ENCODE measurements at regions not wholly inside any gene's neighbourhood (a gene's known extent, or its start where the extent isn't known, plus 50 kb on each side); places are given as distances from the start of the nearest gene placed in this dataset.

- Histone ChIP-seq H3K4me1 (ENCODE audit: low read length) (peaks cover 27% of the 10 kb centered on the region), H3K9me3 (ENCODE audit: insufficient read depth, low read length) (no peaks in the 10 kb centered on the region), H4K20me1 (ENCODE audit: insufficient read depth, low read length) (no peaks in the 10 kb centered on the region), H3K36me3 (replicated peaks; ENCODE audit: low read depth, low read length) (no peaks in the 10 kb centered on the region), H3K9ac (ENCODE audit: low read length) (no peak overlapping the region), H3K4me2 (ENCODE audit: low read length) (peak overlapping the region; percentile 7; the same call in 1 of the 2 replicates), H3K79me2 (ENCODE audit: low read length) (no peaks in the 10 kb centered on the region), H3K4me3 (ENCODE audit: low read length) (no peak overlapping the region), H3K27ac (ENCODE audit: low read length) (no peak overlapping the region), H3K27me3 (ENCODE audit: low read depth, low read length) (peaks cover 9% of the 10 kb centered on the region), H2AFZ (ENCODE audit: low read depth, low read length) (no peak overlapping the region)
- TF ChIP-seq EZH2phosphoT487 (IDR thresholded peaks at IDR 0.05; ENCODE audit: low read depth) (no peak), CTCF (IDR thresholded peaks at IDR 0.05; ENCODE audit: low read depth, low read length) (peak; percentile 45)
Measured at GRCh38 chrX:121333942-121334341, 286.5 kb downstream of the GLUD2 start.

- H3K4me2 ChIP-seq (ENCODE audit: low read length) = 0 out of 2 replicates have a peak overlapping the region, but pooled peaks have one; percentile 11
- no peaks in the 10 kb centered on the region for H4K20me1 ChIP-seq (ENCODE audit: insufficient read depth, low read length)
- H3K36me3 ChIP-seq (replicated peaks; ENCODE audit: low read depth, low read length) = no peaks in the 10 kb centered on the region
- no peak overlapping the region for H3K9ac ChIP-seq (ENCODE audit: low read length)
- no peak overlapping the region for H3K4me3 ChIP-seq (ENCODE audit: low read length)
- no peaks in the 10 kb centered on the region for H3K79me2 ChIP-seq (ENCODE audit: low read length)
- H3K4me1 ChIP-seq (ENCODE audit: low read length) = peaks cover 31% of the 10 kb centered on the region
- H3K27ac ChIP-seq (ENCODE audit: low read length) = no peak overlapping the region
- H3K9me3 ChIP-seq (ENCODE audit: insufficient read depth, low read length) = no peaks in the 10 kb centered on the region
- no peak for TF ChIP-seq EZH2phosphoT487 (IDR thresholded peaks at IDR 0.05; ENCODE audit: low read depth)
- no peak for TF ChIP-seq CTCF (IDR thresholded peaks at IDR 0.05; ENCODE audit: low read depth, low read length)
- peaks cover 9% of the 10 kb centered on the region for H3K27me3 ChIP-seq (ENCODE audit: low read depth, low read length)
- no peak overlapping the region for H2AFZ ChIP-seq (ENCODE audit: low read depth, low read length)
Measured at GRCh38 chrX:121336831-121337421, 289.5 kb downstream of the GLUD2 start.

- Histone ChIP-seq H3K27ac (ENCODE audit: low read length) (no peak overlapping the region), H3K4me2 (ENCODE audit: low read length) (no peak overlapping the region), H3K4me1 (ENCODE audit: low read length) (peaks cover 33% of the 10 kb centered on the region), H3K9me3 (ENCODE audit: insufficient read depth, low read length) (no peaks in the 10 kb centered on the region), H3K9ac (ENCODE audit: low read length) (no peak overlapping the region), H3K36me3 (replicated peaks; ENCODE audit: low read depth, low read length) (no peaks in the 10 kb centered on the region), H3K4me3 (ENCODE audit: low read length) (no peak overlapping the region), H2AFZ (ENCODE audit: low read depth, low read length) (no peak overlapping the region), H4K20me1 (ENCODE audit: insufficient read depth, low read length) (no peaks in the 10 kb centered on the region), H3K27me3 (ENCODE audit: low read depth, low read length) (peaks cover 4% of the 10 kb centered on the region), H3K79me2 (ENCODE audit: low read length) (no peaks in the 10 kb centered on the region)
- TF ChIP-seq CTCF (IDR thresholded peaks at IDR 0.05; ENCODE audit: low read depth, low read length) = no peak
- TF ChIP-seq EZH2phosphoT487 (IDR thresholded peaks at IDR 0.05; ENCODE audit: low read depth) = no peak
Measured at GRCh38 chrX:121337816-121338215, 290.4 kb downstream of the GLUD2 start.

- no peak overlapping the region for H2AFZ ChIP-seq (ENCODE audit: low read depth, low read length)
- no peaks in the 10 kb centered on the region for H3K27me3 ChIP-seq (ENCODE audit: low read depth, low read length)
- TF ChIP-seq EZH2phosphoT487 (IDR thresholded peaks at IDR 0.05; ENCODE audit: low read depth) = no peak
- no peak for TF ChIP-seq CTCF (IDR thresholded peaks at IDR 0.05; ENCODE audit: low read depth, low read length)
- no peaks in the 10 kb centered on the region for H3K4me1 ChIP-seq (ENCODE audit: low read length)
- no peak overlapping the region for H3K27ac ChIP-seq (ENCODE audit: low read length)
- no peak overlapping the region for H3K4me3 ChIP-seq (ENCODE audit: low read length)
- no peaks in the 10 kb centered on the region for H3K9me3 ChIP-seq (ENCODE audit: insufficient read depth, low read length)
- H3K36me3 ChIP-seq (replicated peaks; ENCODE audit: low read depth, low read length) = no peaks in the 10 kb centered on the region
- no peak overlapping the region for H3K9ac ChIP-seq (ENCODE audit: low read length)
- no peaks in the 10 kb centered on the region for H4K20me1 ChIP-seq (ENCODE audit: insufficient read depth, low read length)
- H3K79me2 ChIP-seq (ENCODE audit: low read length) = no peaks in the 10 kb centered on the region
- no peak overlapping the region for H3K4me2 ChIP-seq (ENCODE audit: low read length)
Measured at GRCh38 chrX:121349263-121349662, 301.9 kb downstream of the GLUD2 start.
